ENCODE measurements at regions not wholly inside any gene's neighbourhood (a gene's known extent, or its start where the extent isn't known, plus 50 kb on each side); places are given as distances from the start of the nearest gene placed in this dataset.
"Not testable (repeated sequence)": the region's sequence is repeated elsewhere in the genome, so short reads cannot be mapped to it uniquely, and the experiment has no call there.

GRCh38 chr7:115276791-115277190 is 354.9 kb downstream of the MDFIC start (continued):
- TF ChIP-seq THRAP3 (IDR thresholded peaks at IDR 0.05; ENCODE audit: borderline replicate concordance) (no peak), DPF2 (IDR thresholded peaks at IDR 0.05) (no peak), ETV5 (CRISPR knock-in tag; IDR thresholded peaks at IDR 0.05; ENCODE audit: low read depth) (no peak), KLF6 (CRISPR knock-in tag; IDR thresholded peaks at IDR 0.05; ENCODE audit: borderline replicate concordance) (no peak), GTF2B (IDR thresholded peaks at IDR 0.05; ENCODE audit: extremely low read depth, insufficient read length) (no peak), ZFP30 (CRISPR knock-in tag; IDR thresholded peaks at IDR 0.05; ENCODE audit: borderline replicate concordance) (no peak), HES1 (IDR thresholded peaks at IDR 0.05; ENCODE audit: low read depth) (no peak), RNF2 (IDR thresholded peaks at IDR 0.05) (no peak)

DNA sequence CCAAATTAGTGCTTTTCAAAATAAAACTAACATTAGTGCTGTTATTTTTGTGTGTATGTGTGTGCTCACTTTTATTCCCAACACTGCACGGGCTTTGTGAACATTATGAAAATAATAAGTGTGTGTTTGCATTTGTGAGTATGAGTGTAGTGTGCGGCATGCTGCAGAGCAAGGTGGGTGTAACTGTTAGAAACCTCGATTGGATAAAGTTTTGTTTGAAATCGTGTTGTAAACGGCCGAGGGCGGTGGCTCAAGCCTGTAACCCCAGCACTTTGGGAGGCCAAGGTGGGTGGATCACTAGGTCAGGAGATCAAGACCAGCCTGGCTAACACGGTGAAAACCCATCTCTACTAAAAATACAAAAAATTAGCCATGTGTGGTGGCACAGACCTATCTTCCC is 352.0 kb downstream of the MDFIC start:
- DNase-seq (ENCODE audit: extremely low read depth in 1 of 4, low spot score in 3 of 4); H3K9ac ChIP-seq (ENCODE audit: insufficient read depth in 1 of 2, low read depth in 2 of 2, low read length in 2 of 2); ATAC-seq; H3K27me3 ChIP-seq (ENCODE audit: control insufficient read depth in 2 of 2, insufficient read depth in 2 of 2, low read length in 2 of 2); H3K4me1 ChIP-seq (replicated peaks in 1 of 2; ENCODE audit: control insufficient read depth in 2 of 2, insufficient read depth in 2 of 2, low read length in 2 of 2); H3K36me3 ChIP-seq (ENCODE audit: control insufficient read depth, insufficient read depth, low read length); H3K4me2 ChIP-seq (ENCODE audit: insufficient read depth, low read length); POLR2A ChIA-PET; H3K4me3 ChIP-seq; intact Hi-C loops (cut with micrococcal nuclease); H2AFZ ChIP-seq (ENCODE audit: low read depth, low read length); H3K9me1 ChIP-seq (ENCODE audit: control insufficient read depth, insufficient read depth, low read length); CTCF ChIA-PET (ENCODE audit: low intra/inter-chr PET ratio); in situ Hi-C loops (cut with MboI); H3K79me2 ChIP-seq (ENCODE audit: control insufficient read depth, insufficient read depth, low read length); H3K9me3 ChIP-seq (replicated peaks; ENCODE audit: control insufficient read depth, insufficient read depth, low read depth, low read length); BruUV-seq (replicated peaks); H3K27ac ChIP-seq (ENCODE audit: extremely low read depth, low read depth, low read length); H4K20me1 ChIP-seq (replicated peaks; ENCODE audit: control insufficient read depth, insufficient read depth, low read length): not testable (repeated sequence)
- under 1% methylated on average over 8 of the region's 8 CpGs for WGBS (ENCODE audit: insufficient coverage, low coverage, missing lambda C conversion rate)
- peak; percentile 42 for FAIRE-seq
